Gastrocnemius medialis (tissue), 4 donors: ENCODE measurements at regions not wholly inside any gene's neighbourhood (a gene's known extent, or its start where the extent isn't known, plus 50 kb on each side); places are given as distances from the start of the nearest gene placed in this dataset.
A peak's percentile ranks its signal among the peaks of the same experiment; 100 is the strongest.
"Not testable (repeated sequence)": the region's sequence is repeated elsewhere in the genome, so short reads cannot be mapped to it uniquely, and the experiment has no call there.

Experiments
- ATAC-seq, 2 donors: fragments of 150-250 bp; one replicate each; pipeline ENCODE4 v1.9.1; 2016
- DNase-seq, 2 donors: peaks; one replicate each; pipeline ENCODE4 v3.0.0-alpha.2; 2019
- H3K27ac ChIP-seq, 4 donors: fragments of 200-600 bp; sonication (generic); 1 replicate in 1 of 4; 2 replicates in 3 of 4; pipeline ENCODE4 v1.5.1; 2016 to 2018; ENCODE audit warnings: mild to moderate bottlenecking in 2 of 4, moderate library complexity in 1 of 4
- H3K27me3 ChIP-seq, 3 donors: fragments of 200-600 bp; sonication (generic) in 2 of 3; 1 replicate in 1 of 3; 2 replicates in 2 of 3; pipeline versions ENCODE4 v1.5.1 to v1.6.0; 2016 to 2019; ENCODE audit warnings: mild to moderate bottlenecking in 1 of 3, moderate library complexity in 1 of 3
- H3K36me3 ChIP-seq, 2 donors: fragments of 200-600 bp; sonication (generic) in 1 of 2; one replicate each; pipeline ENCODE4 v1.5.1; 2017 to 2018
- H3K4me1 ChIP-seq, 2 donors: fragments of 200-600 bp; sonication (generic) in 1 of 2; one replicate each; pipeline ENCODE4 v1.5.1; 2016 to 2017; ENCODE audit warnings: mild to moderate bottlenecking in 2 of 2
- H3K4me3 ChIP-seq, 4 donors: fragments of 200-600 bp; sonication (generic) in 3 of 4; 1 replicate in 1 of 4; 2 replicates in 3 of 4; pipeline ENCODE4 v1.5.1; 2016 to 2019; ENCODE audit warnings: mild to moderate bottlenecking in 2 of 4
- H3K9me3 ChIP-seq, 3 donors: fragments of 200-600 bp; sonication (generic) in 2 of 3; 1 replicate in 1 of 3; 2 replicates in 2 of 3; pipeline ENCODE4 v1.5.1; 2016 to 2019
- POLR2A ChIP-seq, 2 donors: fragments of 450-650 bp; IDR thresholded peaks; one replicate each; pipeline ENCODE4 v1.6.1; 2017; ENCODE audit warnings: antibody characterized with exemption in 2 of 2, mild to moderate bottlenecking in 2 of 2, moderate library complexity in 2 of 2
- in situ Hi-C, 4 donors: fragments of 200-750 bp; cut with MboI; loops; one replicate each; pipeline versions ENCODE4 v1.15.0 to v1.8.0; 2017; ENCODE audit warnings: low sequenced_read_pairs in 4 of 4
- intact Hi-C: fragments of 100-400 bp; cut with DNase I; formaldehyde crosslinking; loops from one replicate; pipeline ENCODE4 v1.15.1; 2023; ENCODE audit warnings: low total_unique reads
- TF ChIP-seq, protein P1 (sequence below), 5 experiments: fragments of 450-650 bp in 3 of 5; fragments of 200-600 bp in 2 of 5; sonication (generic) in 2 of 5; IDR thresholded peaks in 4 of 5; conservative IDR thresholded peaks in 1 of 5; 1 replicate in 4 of 5; 2 replicates in 1 of 5; pipeline ENCODE4 v1.5.1; 2016 to 2019; ENCODE audit warnings: antibody characterized with exemption in 5 of 5, mild to moderate bottlenecking in 3 of 5, moderate library complexity in 3 of 5

DNA sequence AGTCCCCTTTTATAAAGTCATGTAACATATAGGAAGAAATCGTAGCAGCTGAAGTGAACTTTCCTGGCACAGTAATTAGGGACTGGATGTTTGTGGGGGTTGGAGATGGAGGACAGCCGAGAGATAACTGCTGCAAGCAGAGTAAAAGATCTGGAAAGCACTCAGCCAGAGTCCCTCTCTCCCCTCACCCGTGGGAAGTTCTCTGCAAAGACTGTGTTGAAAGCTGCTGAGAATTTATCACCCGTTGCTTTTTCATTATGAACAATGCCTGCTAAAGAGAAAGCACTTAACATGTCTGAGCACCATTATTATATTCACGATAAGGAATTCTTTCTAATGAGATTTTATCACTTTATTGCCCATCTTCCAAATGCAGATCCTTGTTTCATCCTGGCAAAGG lies 248.8 kb downstream of the SHOX2 start:
- TF ChIP-seq, protein P1, sequence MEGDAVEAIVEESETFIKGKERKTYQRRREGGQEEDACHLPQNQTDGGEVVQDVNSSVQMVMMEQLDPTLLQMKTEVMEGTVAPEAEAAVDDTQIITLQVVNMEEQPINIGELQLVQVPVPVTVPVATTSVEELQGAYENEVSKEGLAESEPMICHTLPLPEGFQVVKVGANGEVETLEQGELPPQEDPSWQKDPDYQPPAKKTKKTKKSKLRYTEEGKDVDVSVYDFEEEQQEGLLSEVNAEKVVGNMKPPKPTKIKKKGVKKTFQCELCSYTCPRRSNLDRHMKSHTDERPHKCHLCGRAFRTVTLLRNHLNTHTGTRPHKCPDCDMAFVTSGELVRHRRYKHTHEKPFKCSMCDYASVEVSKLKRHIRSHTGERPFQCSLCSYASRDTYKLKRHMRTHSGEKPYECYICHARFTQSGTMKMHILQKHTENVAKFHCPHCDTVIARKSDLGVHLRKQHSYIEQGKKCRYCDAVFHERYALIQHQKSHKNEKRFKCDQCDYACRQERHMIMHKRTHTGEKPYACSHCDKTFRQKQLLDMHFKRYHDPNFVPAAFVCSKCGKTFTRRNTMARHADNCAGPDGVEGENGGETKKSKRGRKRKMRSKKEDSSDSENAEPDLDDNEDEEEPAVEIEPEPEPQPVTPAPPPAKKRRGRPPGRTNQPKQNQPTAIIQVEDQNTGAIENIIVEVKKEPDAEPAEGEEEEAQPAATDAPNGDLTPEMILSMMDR (IDR thresholded peaks at IDR 0.05 in 4 of 5, conservative IDR thresholded peaks at IDR 0.05 in 1 of 5) = no peak
- TF ChIP-seq POLR2A (IDR thresholded peaks at IDR 0.05) = no peak
- peaks cover 9 to 32% of the 10 kb centered on the region in 2 donors for H3K4me1 ChIP-seq
- peaks cover 0 to 5% (median 0%) of the 10 kb centered on the region in 3 donors for H3K9me3 ChIP-seq
- no peaks in the 10 kb centered on the region for H3K36me3 ChIP-seq
- no peak for ATAC-seq
- DNase-seq = no peak
- in situ Hi-C loops (loop anchor here in 1 of 4 donors (25.0 kb wide), 1 partner anchor 695 kb away; the partner anchor contains the start of gene CCNL1), intact Hi-C loops (no loop called here)
- H3K4me3 ChIP-seq = no peak overlapping the region
- no peaks in the 10 kb centered on the region for H3K27me3 ChIP-seq
- H3K27ac ChIP-seq = peak overlapping the region in 3 of 4 donors; percentile 66 to 78 (median 72)

DNA sequence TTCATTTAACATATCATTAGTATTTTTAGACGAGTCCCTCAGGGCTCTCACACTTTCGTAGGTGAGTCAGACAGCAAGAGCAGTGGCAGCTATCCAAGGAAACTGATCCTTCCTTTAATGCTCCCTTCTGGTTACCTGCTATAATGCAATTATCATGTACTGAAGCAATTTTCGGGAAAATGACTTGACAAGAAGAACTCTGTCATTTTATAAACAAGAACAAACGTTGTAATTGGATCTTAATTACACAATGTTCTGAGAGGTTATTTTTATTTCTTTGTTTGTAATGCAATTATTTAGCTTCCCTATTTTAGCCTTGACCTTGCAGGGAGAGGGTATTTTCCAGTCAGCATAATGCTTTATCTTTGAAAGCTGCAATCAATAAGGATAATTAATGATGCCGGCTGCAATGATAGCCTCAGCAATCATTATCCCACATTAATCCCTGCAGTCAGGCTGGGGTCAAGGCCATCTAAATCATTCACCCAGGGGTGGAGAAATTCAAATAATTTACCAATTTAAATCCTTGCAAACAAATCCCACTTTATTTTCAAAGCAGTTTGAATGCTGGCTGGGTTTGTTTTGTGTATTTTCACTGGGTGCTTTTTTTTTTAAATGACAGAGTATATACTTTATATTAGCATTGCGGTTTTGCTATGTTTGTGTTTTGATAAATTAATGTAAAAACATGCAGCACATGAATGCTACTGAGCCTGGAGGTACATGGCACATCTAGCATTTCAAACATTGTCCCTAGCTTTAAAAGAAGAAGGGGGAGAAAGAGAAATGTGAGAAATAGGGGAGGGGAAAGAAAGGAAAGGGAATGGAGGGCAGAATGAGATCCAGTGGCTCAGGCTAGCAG lies 249.9 kb downstream of the SHOX2 start:
- H3K9me3 ChIP-seq = peaks cover 0 to 7% (median 0%) of the 10 kb centered on the region in 3 donors
- in situ Hi-C loops = loop anchor here in 1 of 4 donors (25.0 kb wide), 1 partner anchor 694 kb away; the partner anchor contains the start of gene CCNL1

DNA sequence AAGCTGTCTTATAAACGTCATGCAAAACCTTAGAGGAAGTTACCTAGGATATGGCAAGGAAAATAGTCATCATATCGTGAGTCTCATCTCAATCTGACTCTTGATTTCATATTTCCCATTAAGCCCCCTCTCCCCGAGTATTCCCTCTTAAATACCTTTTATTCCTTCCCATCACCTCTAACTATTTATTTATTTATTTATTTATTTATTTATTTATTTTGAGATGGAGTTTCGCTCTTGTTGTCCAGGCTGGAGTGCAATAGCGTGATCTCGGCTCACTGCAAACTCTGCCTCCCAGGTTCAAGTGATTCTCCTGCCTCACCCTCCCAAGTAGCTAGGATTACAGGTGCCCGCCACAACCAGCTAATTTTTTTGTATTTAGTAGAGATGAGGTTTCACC lies 260.4 kb downstream of the SHOX2 start:
- intact Hi-C loops, H3K9me3 ChIP-seq, H3K27ac ChIP-seq, H3K36me3 ChIP-seq, ATAC-seq, in situ Hi-C loops, DNase-seq, H3K27me3 ChIP-seq, H3K4me3 ChIP-seq: not testable (repeated sequence)
- peaks cover 0 to 19% of the 10 kb centered on the region in 2 donors for H3K4me1 ChIP-seq

More for the DNA sequence above, 249.9 kb downstream of the SHOX2 start:
- intact Hi-C loops = loop anchor here (1.0 kb wide), 1 partner anchor 57 kb away; no protein-coding TSS in a partner anchor
- ATAC-seq (peak; percentile 93), DNase-seq (peak; percentile 40 to 56)
- Histone ChIP-seq H3K4me1 (peaks cover 9 to 32% of the 10 kb centered on the region in 2 donors), H3K4me3 (no peak overlapping the region), H3K27me3 (no peaks in the 10 kb centered on the region), H3K36me3 (no peaks in the 10 kb centered on the region), H3K27ac (peak overlapping the region; percentile 64 to 78 (median 73))
- TF ChIP-seq, protein P1 (IDR thresholded peaks at IDR 0.05 in 4 of 5, conservative IDR thresholded peaks at IDR 0.05 in 1 of 5) = no peak
- TF ChIP-seq POLR2A (IDR thresholded peaks at IDR 0.05) = no peak

DNA sequence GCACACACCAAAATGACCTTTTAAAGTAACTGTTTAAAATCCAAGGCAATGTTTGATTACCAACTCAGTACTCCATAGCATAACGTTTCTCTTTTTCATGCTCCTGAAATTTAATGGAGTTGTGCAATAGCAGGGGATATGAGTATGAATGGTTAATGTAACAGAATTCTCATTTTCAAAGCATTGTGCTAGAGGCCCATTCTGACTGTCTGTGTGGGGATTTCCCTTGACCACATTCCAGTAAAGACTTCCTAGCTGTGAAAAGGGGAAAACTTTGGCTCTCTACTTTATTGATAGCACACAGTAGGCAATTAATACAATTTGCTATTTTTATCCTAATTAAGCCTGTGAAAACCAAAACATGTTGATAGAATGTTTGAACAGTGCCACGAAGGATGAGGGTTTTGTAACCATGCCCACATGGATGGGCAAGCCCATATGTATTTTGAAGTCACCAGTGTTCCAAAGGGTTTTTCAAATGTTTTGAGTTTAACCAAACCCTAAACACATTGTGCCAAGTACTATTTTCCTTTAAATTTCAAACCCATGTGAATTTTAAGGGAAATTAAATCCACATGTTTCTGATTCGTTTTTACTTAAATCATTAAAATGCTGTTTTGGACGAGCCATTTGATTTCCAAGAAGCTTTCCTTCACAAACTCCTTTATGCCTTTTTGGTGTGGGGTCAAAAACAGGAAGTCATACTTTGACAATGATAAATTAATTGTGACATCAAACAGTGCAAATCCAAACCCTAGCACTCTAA lies 261.2 kb downstream of the SHOX2 start:
- no peaks in the 10 kb centered on the region for H3K36me3 ChIP-seq
- no peaks in the 10 kb centered on the region for H3K9me3 ChIP-seq
- H3K27ac ChIP-seq = no peak overlapping the region
- intact Hi-C loops (no loop called here), in situ Hi-C loops (no loop called here)
- DNase-seq (no peak), ATAC-seq (no peak)
- H3K4me3 ChIP-seq = no peak overlapping the region
- H3K27me3 ChIP-seq = no peaks in the 10 kb centered on the region
- TF ChIP-seq, protein P1 (IDR thresholded peaks at IDR 0.05 in 4 of 5, conservative IDR thresholded peaks at IDR 0.05 in 1 of 5) = no peak
- TF ChIP-seq POLR2A (IDR thresholded peaks at IDR 0.05) = no peak
- H3K4me1 ChIP-seq = peaks cover 0 to 19% of the 10 kb centered on the region in 2 donors

DNA sequence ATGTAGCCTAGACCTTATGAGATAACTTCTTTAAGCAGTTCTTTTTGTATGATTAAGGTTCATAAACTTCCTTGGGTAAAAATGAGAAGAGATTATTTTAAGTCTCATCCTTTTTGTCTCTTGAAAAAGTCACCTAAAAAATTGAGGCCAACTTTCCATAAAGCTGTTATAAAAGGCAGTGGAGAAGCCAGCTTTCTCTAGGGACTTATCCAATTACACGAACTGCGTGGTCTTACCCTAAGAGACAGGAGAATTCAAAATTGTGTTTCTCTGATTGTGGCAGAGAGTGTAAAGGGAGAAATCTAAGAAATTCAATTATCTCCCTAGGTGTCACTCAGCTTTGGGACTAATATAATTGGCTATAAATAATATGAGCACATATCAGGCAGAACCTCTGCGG lies 262.0 kb downstream of the SHOX2 start:
- DNase-seq (no peak), ATAC-seq (no peak)
- Histone ChIP-seq H3K27me3 (no peaks in the 10 kb centered on the region), H3K36me3 (no peaks in the 10 kb centered on the region), H3K4me3 (no peak overlapping the region), H3K9me3 (no peaks in the 10 kb centered on the region), H3K4me1 (peaks cover 0 to 19% of the 10 kb centered on the region in 2 donors), H3K27ac (no peak overlapping the region)
- TF ChIP-seq, protein P1 (IDR thresholded peaks at IDR 0.05 in 4 of 5, conservative IDR thresholded peaks at IDR 0.05 in 1 of 5) = no peak
- no peak for TF ChIP-seq POLR2A (IDR thresholded peaks at IDR 0.05)
- in situ Hi-C loops = no loop called here
- intact Hi-C loops = no loop called here
